ENCODE measurements at regions not wholly inside any gene's neighbourhood (a gene's known extent, or its start where the extent isn't known, plus 50 kb on each side); places are given as distances from the start of the nearest gene placed in this dataset.

DNA sequence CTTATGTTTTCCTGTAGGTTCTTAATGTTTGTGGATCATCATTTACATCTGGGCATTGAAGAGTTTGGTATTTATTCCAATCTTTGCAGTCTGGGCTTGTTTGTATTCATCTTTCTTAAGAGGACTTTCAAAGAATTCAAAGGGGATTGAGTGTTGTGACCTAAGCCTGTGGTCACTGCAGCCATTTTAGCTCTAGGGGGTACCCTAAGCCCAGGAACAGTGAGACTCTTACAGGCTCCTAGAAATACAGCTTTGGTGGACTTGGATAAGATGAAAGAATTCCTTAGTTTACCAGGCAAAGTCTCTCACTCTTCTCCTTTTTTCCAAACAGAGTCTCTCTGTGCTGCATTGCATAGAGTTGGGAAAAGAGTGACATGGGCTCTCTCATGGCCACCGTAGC lies 2539.0 kb upstream of the PCDH20 start:
- H3K27me3 ChIP-seq (ENCODE audit: control insufficient read depth in 1 of 2, insufficient read depth in 2 of 2, low read length in 2 of 2) = no peaks in the 10 kb centered on the region
- H3K9me3 ChIP-seq (ENCODE audit: low read length) = no peaks in the 10 kb centered on the region
- in situ Hi-C loops (cut with HindIII; ENCODE audit: extremely low pct_ligation_motif_present, low pct_unique_long_range_greater_than_20kb) = no loop called here
- 0 out of 2 replicates have a peak, but pooled peaks cover 8% of the 10 kb centered on the region for H3K4me1 ChIP-seq (ENCODE audit: insufficient read depth, low read length)
- CTCF ChIA-PET (ENCODE audit: low intra/inter-chr PET ratio, low total read pairs) = no interaction called here
- peak; percentile 42; the same call in 2 of the 3 replicates for ATAC-seq
- H2AFZ ChIP-seq (ENCODE audit: low read length) = no peak overlapping the region
- H3K9ac ChIP-seq (ENCODE audit: insufficient read depth, low read depth, low read length) = no peak overlapping the region
- FAIRE-seq = no peak
- H3K79me2 ChIP-seq (ENCODE audit: insufficient read depth, low read length) = no peaks in the 10 kb centered on the region
- no peak overlapping the region for H3K27ac ChIP-seq (ENCODE audit: extremely low read length, insufficient read depth, low read length)
- BruUV-seq (replicated peaks) = no TSS peak
- no peaks in the 10 kb centered on the region for H4K20me1 ChIP-seq (ENCODE audit: insufficient read depth, low read length)
- no peak for TF ChIP-seq HOXD1 (CRISPR knock-in tag; IDR thresholded peaks at IDR 0.05)
- no peak for TF ChIP-seq UBTF (CRISPR knock-in tag; IDR thresholded peaks at IDR 0.05)
- TF ChIP-seq, protein P1, sequence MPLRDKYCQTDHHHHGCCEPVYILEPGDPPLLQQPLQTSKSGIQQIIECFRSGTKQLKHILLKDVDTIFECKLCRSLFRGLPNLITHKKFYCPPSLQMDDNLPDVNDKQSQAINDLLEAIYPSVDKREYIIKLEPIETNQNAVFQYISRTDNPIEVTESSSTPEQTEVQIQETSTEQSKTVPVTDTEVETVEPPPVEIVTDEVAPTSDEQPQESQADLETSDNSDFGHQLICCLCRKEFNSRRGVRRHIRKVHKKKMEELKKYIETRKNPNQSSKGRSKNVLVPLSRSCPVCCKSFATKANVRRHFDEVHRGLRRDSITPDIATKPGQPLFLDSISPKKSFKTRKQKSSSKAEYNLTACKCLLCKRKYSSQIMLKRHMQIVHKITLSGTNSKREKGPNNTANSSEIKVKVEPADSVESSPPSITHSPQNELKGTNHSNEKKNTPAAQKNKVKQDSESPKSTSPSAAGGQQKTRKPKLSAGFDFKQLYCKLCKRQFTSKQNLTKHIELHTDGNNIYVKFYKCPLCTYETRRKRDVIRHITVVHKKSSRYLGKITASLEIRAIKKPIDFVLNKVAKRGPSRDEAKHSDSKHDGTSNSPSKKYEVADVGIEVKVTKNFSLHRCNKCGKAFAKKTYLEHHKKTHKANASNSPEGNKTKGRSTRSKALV (CRISPR knock-in tag; IDR thresholded peaks at IDR 0.05) = no peak
- no peak for TF ChIP-seq ZBED4 (CRISPR knock-in tag; IDR thresholded peaks at IDR 0.05; ENCODE audit: borderline replicate concordance)
- no peak overlapping the region for H3K4me2 ChIP-seq (ENCODE audit: low read depth, low read length)
- H3K4me3 ChIP-seq (replicated peaks in 1 of 3; ENCODE audit: insufficient read depth in 1 of 3, low read depth in 2 of 3, low read length in 3 of 3) = no peak overlapping the region
- 100% methylated on average over 1 of the region's 1 CpG for WGBS (ENCODE audit: low lambda C conversion rate)
- POLR2A ChIA-PET = no interaction called here
- H3K36me3 ChIP-seq (replicated peaks in 1 of 2; ENCODE audit: control insufficient read depth in 1 of 2, insufficient read depth in 2 of 2, low read length in 2 of 2) = no peaks in the 10 kb centered on the region
- no peak for DNase-seq (ENCODE audit: low spot score)
- intact Hi-C loops (cut with micrococcal nuclease; ENCODE audit: unreplicated experiment) = no loop called here
